Ishikawa (cell line): ENCODE measurements at regions not wholly inside any gene's neighbourhood (a gene's known extent, or its start where the extent isn't known, plus 50 kb on each side); places are given as distances from the start of the nearest gene placed in this dataset.

Experiments used
- CEBPB ChIP-seq: IDR thresholded peaks from 2 replicates; pipeline ENCODE4 v1.6.1; 2012
- CREB1 ChIP-seq: IDR thresholded peaks from 2 replicates; pipeline ENCODE4 v1.6.1; 2012; ENCODE audit warnings: low read depth
- EGR1 ChIP-seq: IDR thresholded peaks from 2 replicates; pipeline ENCODE4 v1.6.1; 2012
- EP300 ChIP-seq: IDR thresholded peaks from 2 replicates; pipeline ENCODE4 v1.6.1; 2012; ENCODE audit warnings: borderline replicate concordance
- FOXM1 ChIP-seq: IDR thresholded peaks from 2 replicates; pipeline ENCODE4 v1.6.1; 2012; ENCODE audit warnings: low read depth, borderline replicate concordance
- NFIC ChIP-seq: IDR thresholded peaks from 2 replicates; pipeline ENCODE4 v1.6.1; 2012
- RAD21 ChIP-seq: IDR thresholded peaks from 2 replicates; pipeline ENCODE4 v1.6.1; 2012; ENCODE audit warnings: low read depth
- REST ChIP-seq: IDR thresholded peaks from 2 replicates; pipeline ENCODE4 v1.6.1; 2012; ENCODE audit warnings: low read depth, mild to moderate bottlenecking
- TAF1 ChIP-seq: IDR thresholded peaks from 2 replicates; pipeline ENCODE4 v1.6.1; 2012; ENCODE audit warnings: low read depth, mild to moderate bottlenecking
- TCF12 ChIP-seq: IDR thresholded peaks from 2 replicates; pipeline ENCODE4 v1.6.1; 2012; ENCODE audit warnings: low read depth
- TEAD4 ChIP-seq: IDR thresholded peaks from 2 replicates; pipeline ENCODE4 v1.6.1; 2012
- USF1 ChIP-seq: IDR thresholded peaks from 2 replicates; pipeline ENCODE4 v1.6.1; 2012
- YY1 ChIP-seq: IDR thresholded peaks from 2 replicates; pipeline ENCODE4 v1.6.1; 2012; ENCODE audit warnings: low read depth
- ZBTB7A ChIP-seq: IDR thresholded peaks from 2 replicates; pipeline ENCODE4 v1.6.1; 2012; ENCODE audit warnings: low read depth
- TF ChIP-seq, protein P1 (sequence below): IDR thresholded peaks from 2 replicates; pipeline ENCODE4 v1.6.1; 2012

GRCh38 chr3:182369861-182370260, 423.4 kb upstream of the ATP11B start:
- TF ChIP-seq TAF1 (no peak), EP300 (no peak), CEBPB (no peak), YY1 (no peak)

DNA sequence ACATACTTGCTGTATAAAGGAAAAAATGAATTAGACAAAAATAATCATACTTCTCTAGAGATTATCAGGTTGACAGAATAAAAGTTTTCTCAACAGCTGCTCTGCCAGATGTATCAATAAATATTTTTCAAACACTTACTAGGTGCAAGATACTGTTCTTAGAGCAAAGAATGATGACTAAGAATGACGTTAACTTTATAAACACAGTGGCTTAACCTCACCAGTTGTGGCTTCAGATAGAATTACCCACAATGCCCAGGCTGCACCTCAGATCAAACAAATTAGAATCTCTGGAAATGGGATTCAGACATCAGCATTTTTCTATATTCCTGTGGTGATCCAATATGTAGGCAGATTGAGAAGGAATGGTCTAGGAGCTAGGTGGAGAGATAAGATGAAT, 422.4 kb upstream of the ATP11B start:
- TF ChIP-seq EGR1 (no peak), TAF1 (no peak)

GRCh38 chr3:182375916-182376315, 417.4 kb upstream of the ATP11B start:
- no peak for TF ChIP-seq FOXM1
- no peak for TF ChIP-seq TEAD4
- TF ChIP-seq CEBPB: no peak
- TF ChIP-seq YY1: no peak
- TF ChIP-seq TAF1: no peak
- no peak for TF ChIP-seq ZBTB7A

GRCh38 chr3:182382112-182382857, 411.0 kb upstream of the ATP11B start:
- TF ChIP-seq RAD21: no peak

GRCh38 chr3:182384221-182384620, 409.1 kb upstream of the ATP11B start:
- TF ChIP-seq, protein P1, sequence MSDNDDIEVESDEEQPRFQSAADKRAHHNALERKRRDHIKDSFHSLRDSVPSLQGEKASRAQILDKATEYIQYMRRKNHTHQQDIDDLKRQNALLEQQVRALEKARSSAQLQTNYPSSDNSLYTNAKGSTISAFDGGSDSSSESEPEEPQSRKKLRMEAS: no peak
- no peak for TF ChIP-seq TEAD4

DNA sequence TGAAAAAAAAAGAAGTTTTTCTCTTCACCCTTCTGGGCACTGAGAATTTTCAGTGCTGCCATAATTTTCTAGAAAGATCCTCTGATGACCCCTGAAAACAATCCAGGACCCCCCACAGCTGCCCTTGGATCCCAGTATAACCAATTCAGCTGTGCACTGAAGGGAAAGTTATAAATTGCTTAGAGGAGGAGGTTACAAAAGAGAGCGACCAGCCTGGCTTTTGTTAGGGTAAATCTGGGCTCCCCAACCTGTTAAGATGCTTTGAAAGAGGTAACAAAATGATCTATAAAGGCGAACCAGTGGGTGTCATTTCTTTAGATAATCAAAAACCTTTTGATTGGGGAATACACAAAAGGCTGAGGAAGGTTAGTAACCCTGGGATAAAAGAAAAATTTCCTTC, 407.9 kb upstream of the ATP11B start:
- no peak for TF ChIP-seq YY1
- no peak for TF ChIP-seq TAF1
- no peak for TF ChIP-seq TEAD4
- TF ChIP-seq CREB1: no peak
- no peak for TF ChIP-seq FOXM1
- TF ChIP-seq CEBPB: no peak
- no peak for TF ChIP-seq EGR1
- no peak for TF ChIP-seq EP300
- no peak for TF ChIP-seq ZBTB7A
- TF ChIP-seq USF1: no peak
- TF ChIP-seq NFIC: no peak
- no peak for TF ChIP-seq RAD21
- TF ChIP-seq, protein P1: no peak
- TF ChIP-seq TCF12: no peak
- no peak for TF ChIP-seq REST

- TF ChIP-seq REST: no peak
- TF ChIP-seq NFIC: no peak
- TF ChIP-seq TAF1: no peak
- no peak for TF ChIP-seq CEBPB
- no peak for TF ChIP-seq CREB1
- no peak for TF ChIP-seq EP300
- no peak for TF ChIP-seq TEAD4
- no peak for TF ChIP-seq YY1
- no peak for TF ChIP-seq RAD21
- TF ChIP-seq, protein P1: no peak
- no peak for TF ChIP-seq ZBTB7A
- no peak for TF ChIP-seq EGR1
- no peak for TF ChIP-seq FOXM1
- TF ChIP-seq TCF12: no peak
- no peak for TF ChIP-seq USF1
Observed at GRCh38 chr3:182388506-182388905, 404.8 kb upstream of the ATP11B start.
